ENCODE measurements at regions not wholly inside any gene's neighbourhood (a gene's known extent, or its start where the extent isn't known, plus 50 kb on each side); places are given as distances from the start of the nearest gene placed in this dataset.

DNA sequence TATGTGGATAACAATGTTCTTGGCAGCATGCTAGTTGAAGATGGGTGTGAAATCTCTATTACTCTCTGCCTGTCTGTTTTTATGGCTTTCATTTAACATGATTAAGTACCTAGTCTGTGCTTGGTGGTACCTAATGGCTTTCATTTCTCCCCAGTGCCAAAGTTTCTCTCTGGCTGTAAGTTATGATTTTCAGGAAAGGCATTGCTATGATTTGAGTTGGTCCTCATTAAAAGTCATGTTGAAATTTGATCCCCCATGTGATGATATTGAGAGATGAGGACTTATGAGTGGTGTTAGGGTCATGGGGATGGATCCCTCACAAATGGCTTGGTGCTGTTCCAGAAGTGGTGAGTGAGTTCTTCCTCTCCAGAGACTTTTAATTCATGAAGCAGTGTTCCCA lies 162.4 kb upstream of the IL15 start:
- TF ChIP-seq YY1 (IDR thresholded peaks at IDR 0.05; ENCODE audit: low read depth) (no peak), CTCF (IDR thresholded peaks at IDR 0.05) (no peak)

All from SK-N-SH (cell line).